CD1c-positive myeloid dendritic cell (primary cell): ENCODE measurements at regions not wholly inside any gene's neighbourhood (a gene's known extent, or its start where the extent isn't known, plus 50 kb on each side); places are given as distances from the start of the nearest gene placed in this dataset.
"Not testable (repeated sequence)": the region's sequence is repeated elsewhere in the genome, so short reads cannot be mapped to it uniquely, and the experiment has no call there.

Experiments
- DNase-seq: peaks from one replicate; pipeline ENCODE4 v3.0.0-alpha.2; 2016; ENCODE audit errors: extremely low spot score

DNA sequence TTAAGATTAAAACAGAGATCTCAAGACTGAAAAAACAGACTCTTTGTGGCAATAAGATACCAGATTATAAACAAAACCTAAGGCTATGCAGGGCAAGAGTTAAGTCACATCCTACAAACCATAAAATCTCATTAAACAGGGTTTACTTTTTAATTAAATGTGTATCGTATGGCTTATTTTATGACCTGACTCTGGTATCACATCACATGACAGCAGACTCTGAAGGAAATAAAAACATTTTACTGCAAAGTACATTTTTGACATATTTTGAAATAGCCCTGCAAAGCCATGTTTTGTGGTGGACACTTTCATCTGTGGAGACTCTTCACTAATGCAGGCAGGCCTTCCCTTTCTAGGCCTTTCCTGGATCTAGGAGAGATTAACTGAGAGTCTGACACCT is 327.6 kb upstream of the CLEC14A start:
- DNase-seq, result no peak

- no peak for DNase-seq
Measured at GRCh38 chr14:38578278-38578681, 322.4 kb upstream of the CLEC14A start.

GRCh38 chr14:38567703-38568102 is 311.8 kb upstream of the CLEC14A start:
- no peak for DNase-seq

GRCh38 chr14:38561657-38562056 is 305.8 kb upstream of the CLEC14A start:
- no peak for DNase-seq

DNA sequence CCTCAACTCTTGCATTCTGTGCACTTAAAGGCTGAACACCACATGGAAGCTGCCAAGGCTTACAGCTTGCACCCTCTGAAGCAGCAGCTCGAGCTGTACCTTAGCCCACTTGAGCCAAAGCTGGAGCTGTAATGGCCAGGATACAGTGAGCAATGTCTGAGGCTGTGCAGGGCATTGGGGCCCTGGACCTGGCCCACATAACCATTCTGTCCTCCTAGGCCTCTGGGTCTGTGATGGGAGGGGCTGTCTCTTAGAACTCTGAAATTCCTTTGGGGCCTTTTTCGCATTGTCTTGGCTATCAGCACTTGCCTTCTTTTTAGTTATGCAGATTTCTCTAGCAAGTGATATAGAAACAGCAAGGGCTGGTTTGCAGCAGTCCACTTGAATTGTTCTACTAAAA is 303.8 kb upstream of the CLEC14A start:
- DNase-seq, result no peak

GRCh38 chr14:38557391-38557790 is 301.5 kb upstream of the CLEC14A start:
- DNase-seq, result not testable (repeated sequence)

GRCh38 chr14:38556252-38556651 is 300.4 kb upstream of the CLEC14A start:
- DNase-seq, result no peak

DNA sequence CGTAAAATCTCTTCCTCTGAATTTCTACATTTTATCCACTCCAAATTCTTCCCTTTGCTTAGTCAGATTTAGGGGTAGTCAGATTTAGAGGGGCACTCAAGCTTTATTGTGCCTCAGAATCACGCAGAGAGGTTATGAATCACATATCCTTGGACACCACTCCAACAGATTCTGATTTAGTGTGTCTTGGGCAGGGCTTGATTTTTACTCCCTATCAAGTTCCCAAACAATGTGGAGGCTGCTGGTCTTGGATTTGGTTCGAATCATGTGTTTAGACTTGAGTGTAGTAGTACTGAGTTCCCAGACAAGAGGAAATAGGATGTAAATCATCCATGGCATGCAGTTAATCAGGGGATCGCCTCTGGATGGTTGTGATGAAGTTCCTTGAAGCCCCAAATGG is 298.1 kb upstream of the CLEC14A start:
- no peak for DNase-seq

DNA sequence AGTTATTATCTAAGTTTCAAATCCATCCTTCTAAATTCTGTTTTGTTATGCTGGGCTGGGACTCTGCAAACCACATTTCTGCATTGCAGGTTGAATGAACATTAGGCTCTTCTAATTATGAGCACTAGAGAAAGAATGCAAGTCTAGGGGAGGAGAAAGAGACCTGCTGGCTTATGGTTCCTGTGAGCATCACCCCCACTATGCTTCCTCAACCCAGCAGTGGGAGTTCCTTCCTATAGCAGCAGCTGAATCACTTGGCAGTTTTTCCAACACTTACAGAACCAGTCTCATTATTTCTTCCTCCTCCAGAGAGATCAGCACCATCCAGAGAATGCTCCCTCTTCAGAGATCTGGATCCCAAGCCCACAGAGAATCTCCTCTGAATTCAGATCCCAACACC is 297.7 kb upstream of the CLEC14A start:
- no peak for DNase-seq

- DNase-seq, result no peak
Measured at GRCh38 chr14:38549564-38549963, 293.7 kb upstream of the CLEC14A start.

DNA sequence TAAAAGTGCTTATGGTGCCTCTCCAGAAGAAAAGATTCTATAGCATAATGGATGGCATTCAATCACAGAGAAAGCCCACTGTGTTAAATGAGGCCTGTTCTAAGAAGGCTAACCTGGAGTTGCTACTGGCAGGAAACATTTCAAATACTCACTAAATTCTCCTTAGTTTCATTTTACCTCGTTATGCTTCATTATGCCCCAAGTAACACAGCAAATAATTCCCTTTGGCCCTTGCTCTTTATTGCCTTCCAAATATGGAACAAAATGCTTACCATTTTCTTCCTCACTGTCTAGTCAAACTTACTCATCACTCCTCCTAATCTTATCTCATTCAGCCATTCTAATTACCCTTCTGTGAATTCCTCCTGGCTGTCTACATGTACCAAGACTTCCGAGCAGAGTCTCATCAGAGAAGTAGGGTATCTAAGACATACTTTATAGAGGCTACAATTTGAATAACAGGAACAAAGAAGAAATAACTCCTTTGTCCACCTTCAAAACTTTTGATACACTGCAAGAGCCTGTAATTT is 292.1 kb upstream of the CLEC14A start:
- DNase-seq, result no peak

GRCh38 chr14:38546932-38547551 is 291.1 kb upstream of the CLEC14A start:
- no peak for DNase-seq

DNA sequence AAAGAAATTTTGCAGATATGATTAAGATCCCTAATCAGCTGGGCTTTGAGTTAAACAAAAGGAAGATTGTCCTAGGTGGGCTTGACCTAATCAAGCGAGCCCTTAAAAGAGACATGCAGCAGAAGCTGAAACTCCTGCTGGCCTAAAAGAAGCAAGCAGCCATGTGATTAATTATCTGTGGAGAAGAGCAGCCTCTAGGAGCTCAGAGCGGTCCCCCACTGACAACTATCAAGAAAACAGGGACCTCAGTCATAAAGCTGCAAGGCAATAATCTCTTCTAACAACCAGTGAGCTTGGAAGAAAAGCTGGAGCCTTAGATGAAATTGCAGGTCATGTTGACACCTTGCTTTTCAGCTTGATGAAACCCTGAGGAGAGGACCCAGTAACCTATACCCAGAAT is 288.9 kb upstream of the CLEC14A start:
- DNase-seq, result no peak

GRCh38 chr14:38543851-38544250 is 288.0 kb upstream of the CLEC14A start:
- DNase-seq, result not testable (repeated sequence)

GRCh38 chr14:38538053-38538452 is 282.2 kb upstream of the CLEC14A start:
- not testable (repeated sequence) for DNase-seq

GRCh38 chr14:38536376-38537038 is 280.6 kb upstream of the CLEC14A start:
- no peak for DNase-seq

GRCh38 chr14:38528582-38528981 is 272.7 kb upstream of the CLEC14A start:
- no peak for DNase-seq

DNA sequence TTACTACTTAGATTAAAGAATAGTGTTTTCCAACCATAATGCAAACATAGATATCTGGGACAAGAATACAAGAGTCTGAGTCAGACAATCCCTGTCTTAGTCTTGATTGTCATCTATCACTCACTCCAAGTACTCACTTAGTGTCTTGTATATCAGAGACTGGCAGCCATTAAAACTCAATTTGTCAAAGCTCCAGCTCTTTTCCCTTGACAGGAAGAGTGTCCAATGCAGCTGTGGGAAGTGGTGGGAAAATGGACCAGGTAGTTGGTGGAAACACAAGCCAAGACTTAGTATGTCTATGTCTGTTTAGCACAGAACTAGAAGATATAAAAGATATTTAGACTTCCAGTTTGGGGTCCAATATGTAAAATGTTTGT is 271.6 kb upstream of the CLEC14A start:
- no peak for DNase-seq

- DNase-seq, result no peak
Measured at GRCh38 chr14:38526826-38527501, 271.1 kb upstream of the CLEC14A start.

DNA sequence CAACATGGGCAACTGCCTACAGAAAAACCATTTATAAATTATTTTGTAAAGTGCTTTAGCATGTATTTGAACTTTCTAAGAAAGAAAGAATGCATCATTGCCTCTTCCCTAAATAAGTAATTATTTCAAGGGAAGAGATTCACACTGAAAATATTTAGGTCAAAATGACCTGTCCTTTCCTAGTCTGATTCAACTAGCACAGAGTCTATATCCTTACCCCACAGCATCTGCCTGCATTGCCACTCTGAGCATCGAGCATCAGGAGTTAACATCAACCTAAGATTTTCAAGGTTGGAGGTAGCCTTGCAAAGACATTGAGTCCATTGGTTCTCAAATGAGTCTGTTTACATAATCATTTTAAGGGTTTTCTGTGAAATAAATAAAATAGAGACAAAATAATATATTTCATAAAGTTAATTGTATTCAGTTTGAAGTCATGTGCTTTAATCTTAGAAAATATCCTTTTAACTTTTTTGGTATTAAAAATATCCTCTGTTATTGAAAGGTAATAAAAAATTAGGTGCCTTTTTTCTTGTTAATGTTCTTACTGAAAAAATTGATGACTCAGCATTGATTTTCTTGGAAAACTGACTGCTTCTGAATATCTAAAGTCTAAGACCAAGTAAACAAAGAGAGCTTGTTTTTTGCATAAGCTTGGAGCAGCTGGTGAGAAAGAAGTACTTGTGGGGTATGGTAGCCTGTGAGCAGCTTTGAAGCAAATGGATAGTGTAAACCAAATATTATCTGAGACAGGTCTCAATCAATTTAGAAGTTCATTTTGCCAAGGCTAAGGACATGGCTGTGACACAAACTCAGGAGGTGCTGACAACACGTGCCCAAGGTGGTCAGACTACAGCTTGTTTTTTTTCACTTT is 269.0 kb upstream of the CLEC14A start:
- DNase-seq, result no peak

DNA sequence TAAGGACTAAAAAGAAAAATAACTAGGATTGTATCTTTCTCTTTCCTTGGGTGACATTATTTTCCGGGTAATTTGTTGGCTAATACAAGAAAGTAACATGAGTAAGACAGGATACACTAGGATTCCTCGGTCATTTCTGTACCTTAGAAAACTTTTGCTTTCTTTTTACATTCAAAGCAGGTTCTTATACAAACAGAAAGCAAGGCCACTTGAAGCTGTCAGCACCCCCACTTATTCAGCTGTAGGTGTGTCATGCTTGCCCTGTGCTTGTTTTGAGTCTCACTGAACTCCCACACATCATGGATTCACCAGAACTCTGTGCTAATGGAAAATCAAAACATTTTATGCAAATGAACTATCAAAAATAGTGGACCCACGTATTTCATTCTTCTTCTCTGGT is 266.8 kb upstream of the CLEC14A start:
- DNase-seq, result no peak

DNA sequence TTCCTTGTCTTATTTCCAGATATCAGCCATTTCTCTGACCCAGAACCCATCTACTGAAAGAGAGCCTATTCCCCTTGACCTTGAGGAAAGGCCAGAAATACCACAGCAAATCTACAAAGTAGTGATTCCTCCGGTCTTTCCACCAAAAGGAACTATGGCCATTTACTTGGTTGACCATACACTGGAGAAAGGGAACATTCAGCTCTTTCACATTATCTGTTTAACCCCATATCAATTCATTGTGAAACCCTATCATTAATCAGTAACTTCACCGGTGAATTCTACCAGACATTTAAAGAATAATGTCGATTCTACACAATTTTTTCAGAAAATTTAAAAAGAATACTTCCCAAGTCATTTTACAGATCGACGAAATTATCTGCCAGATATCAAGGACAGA is 265.7 kb upstream of the CLEC14A start:
- DNase-seq, result no peak
